Uterus (tissue), 3 donors: ENCODE measurements at regions not wholly inside any gene's neighbourhood (a gene's known extent, or its start where the extent isn't known, plus 50 kb on each side); places are given as distances from the start of the nearest gene placed in this dataset.

ENCODE experiments used
- DNase-seq, 2 donors: peaks; one replicate each; pipeline ENCODE4 v3.0.0-alpha.2; 2019 to 2020
- H3K27ac ChIP-seq, 2 donors: fragments of 200-600 bp; sonication (generic); 1 replicate in 1 of 2; 2 replicates in 1 of 2; pipeline ENCODE4 v1.5.1; 2016 to 2018
- H3K27me3 ChIP-seq, 2 donors: fragments of 200-600 bp; sonication (generic); one replicate each; pipeline ENCODE4 v1.5.1; 2018 to 2019; ENCODE audit warnings: control low read depth in 1 of 2
- H3K36me3 ChIP-seq, 2 donors: fragments of 200-600 bp; sonication (generic); one replicate each; pipeline ENCODE4 v1.5.1; 2019; ENCODE audit warnings: control low read depth in 1 of 2
- H3K4me1 ChIP-seq, 2 donors: fragments of 200-600 bp; sonication (generic); one replicate each; pipeline ENCODE4 v1.5.1; 2018 to 2019; ENCODE audit warnings: control low read depth in 1 of 2
- H3K4me3 ChIP-seq, 2 donors: fragments of 200-600 bp; sonication (generic); 1 replicate in 1 of 2; 2 replicates in 1 of 2; pipeline ENCODE4 v1.5.1; 2018 to 2019; ENCODE audit warnings: mild to moderate bottlenecking in 1 of 2
- H3K9me3 ChIP-seq, 2 donors: fragments of 200-600 bp; sonication (generic); one replicate each; pipeline ENCODE4 v1.5.1; 2019; ENCODE audit warnings: control low read depth in 1 of 2
- CTCF ChIP-seq, 4 experiments: fragments of 200-600 bp in 2 of 4; fragments of 450-650 bp in 2 of 4; sonication (generic) in 2 of 4; IDR thresholded peaks; one replicate each; pipeline ENCODE4 v1.5.1; 2016 to 2019; ENCODE audit warnings: antibody characterized with exemption in 4 of 4, mild to moderate bottlenecking in 2 of 4, moderate library complexity in 1 of 4
- POLR2A ChIP-seq, 2 donors: fragments of 450-650 bp; IDR thresholded peaks; one replicate each; pipeline ENCODE4 v1.6.1; 2016; ENCODE audit warnings: antibody characterized with exemption in 2 of 2, mild to moderate bottlenecking in 1 of 2, moderate library complexity in 1 of 2
- intact Hi-C: fragments of 100-400 bp; cut with DNase I; formaldehyde crosslinking; loops from one replicate; pipeline ENCODE4 v1.15.1; 2023; ENCODE audit warnings: low total_unique reads
- donor health status: DM: yes; HTN: yes; CAD: no.

- H3K4me1 ChIP-seq: no peaks in the 10 kb centered on the region
- intact Hi-C loops: no loop called here
- TF ChIP-seq CTCF (IDR thresholded peaks at IDR 0.05): no peak
- TF ChIP-seq POLR2A (IDR thresholded peaks at IDR 0.05): no peak
- H3K4me3 ChIP-seq: no peak overlapping the region
- H3K27me3 ChIP-seq: no peaks in the 10 kb centered on the region
- no peak for DNase-seq
- H3K27ac ChIP-seq: no peak overlapping the region
- no peaks in the 10 kb centered on the region for H3K36me3 ChIP-seq
- no peaks in the 10 kb centered on the region for H3K9me3 ChIP-seq
Measured at GRCh38 chr1:173415905-173416450, 61.2 kb upstream of the PRDX6 start.

- TF ChIP-seq POLR2A (IDR thresholded peaks at IDR 0.05) (no peak), CTCF (IDR thresholded peaks at IDR 0.05) (no peak)
- no peaks in the 10 kb centered on the region for H3K36me3 ChIP-seq
Measured at GRCh38 chr1:173417563-173417962, 59.6 kb upstream of the PRDX6 start.

DNA sequence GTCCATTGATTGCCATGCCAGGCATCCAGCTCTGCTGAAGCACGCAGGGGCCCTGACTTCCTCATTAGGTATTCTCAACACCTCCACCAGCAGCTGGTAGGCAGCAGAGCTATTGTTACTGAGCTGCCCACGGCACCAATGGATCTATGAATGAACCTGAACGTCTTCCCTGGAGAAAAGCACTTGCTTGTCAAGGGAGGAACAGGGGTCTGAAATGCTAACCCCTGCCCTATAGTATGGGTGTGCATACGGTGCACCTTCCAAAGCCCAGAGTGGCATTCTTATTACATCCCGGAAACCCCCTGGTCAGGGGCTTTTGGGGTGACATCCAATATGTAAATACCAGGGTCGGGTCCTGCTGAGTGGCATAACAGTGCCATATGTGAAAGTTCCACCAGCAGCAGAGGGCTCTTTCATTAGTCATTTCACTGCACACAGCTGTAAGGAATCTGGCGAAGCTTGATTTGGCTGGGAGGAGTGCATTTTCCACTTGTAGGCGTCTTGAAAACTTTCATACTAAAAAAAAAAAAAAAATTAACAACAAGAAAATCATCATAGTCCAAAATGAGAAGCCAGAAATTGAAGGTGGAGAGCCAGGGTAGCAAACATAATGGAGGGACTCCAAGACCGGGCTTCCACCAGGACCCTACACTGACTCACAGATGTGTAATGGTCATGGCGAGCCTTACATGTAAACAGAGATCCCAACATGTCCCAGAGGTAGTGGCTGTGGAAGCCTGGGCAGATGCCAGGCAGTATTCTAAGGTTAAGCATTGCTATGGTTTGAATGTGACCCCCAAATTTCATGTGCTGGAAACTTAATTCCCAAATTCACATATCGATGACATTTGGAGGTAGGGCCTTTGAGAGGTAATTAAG, 58.8 kb upstream of the PRDX6 start:
- Histone ChIP-seq H3K27ac (no peak overlapping the region), H3K36me3 (no peaks in the 10 kb centered on the region), H3K9me3 (no peaks in the 10 kb centered on the region), H3K27me3 (no peaks in the 10 kb centered on the region), H3K4me1 (no peaks in the 10 kb centered on the region), H3K4me3 (no peak overlapping the region)
- no peak for TF ChIP-seq CTCF (IDR thresholded peaks at IDR 0.05)
- TF ChIP-seq POLR2A (IDR thresholded peaks at IDR 0.05): no peak
- no peak for DNase-seq
- intact Hi-C loops: no loop called here

More at GRCh38 chr1:173417563-173417962, 59.6 kb upstream of the PRDX6 start:
- H3K9me3 ChIP-seq: no peaks in the 10 kb centered on the region
- H3K4me1 ChIP-seq: no peaks in the 10 kb centered on the region
- intact Hi-C loops: no loop called here
- no peak for DNase-seq
- H3K27me3 ChIP-seq: no peaks in the 10 kb centered on the region
- no peak overlapping the region for H3K27ac ChIP-seq
- no peak overlapping the region for H3K4me3 ChIP-seq

DNA sequence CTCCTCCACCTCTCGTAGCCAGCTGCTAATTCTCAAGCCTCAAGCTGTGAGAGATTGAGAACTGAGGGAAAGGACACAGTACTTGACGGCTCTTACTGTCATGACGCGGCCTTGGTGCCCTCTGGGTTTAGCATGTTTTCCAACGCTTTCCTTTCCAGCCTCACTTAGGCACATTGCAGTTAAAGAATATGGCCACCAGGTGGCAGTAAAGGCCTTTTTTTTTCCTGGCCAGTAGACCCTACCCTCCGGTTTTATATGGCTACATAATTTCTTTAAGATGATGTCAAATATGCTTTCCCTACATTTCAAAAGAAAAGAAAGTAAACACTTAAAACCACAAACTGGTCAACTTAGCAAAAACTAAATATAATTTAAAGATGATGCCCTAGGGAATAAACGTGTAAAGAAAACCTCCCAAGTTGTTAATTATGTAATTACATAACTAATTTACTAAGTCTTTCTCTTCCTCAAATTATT, 56.8 kb upstream of the PRDX6 start:
- DNase-seq: peak; percentile 46 to 65
- Histone ChIP-seq H3K27ac (peak overlapping the region in 1 of 2 donors; percentile 49), H3K27me3 (no peaks in the 10 kb centered on the region), H3K4me1 (no peaks in the 10 kb centered on the region), H3K36me3 (no peaks in the 10 kb centered on the region), H3K9me3 (no peaks in the 10 kb centered on the region), H3K4me3 (no peak overlapping the region)
- peak; percentile 86 to 91 (median 90) for TF ChIP-seq CTCF (IDR thresholded peaks at IDR 0.05)
- TF ChIP-seq POLR2A (IDR thresholded peaks at IDR 0.05): no peak
- intact Hi-C loops: loop anchor here (10.0 kb wide), 1 partner anchor 404 kb away; the partner anchor contains the start of genes CENPL and DARS2

DNA sequence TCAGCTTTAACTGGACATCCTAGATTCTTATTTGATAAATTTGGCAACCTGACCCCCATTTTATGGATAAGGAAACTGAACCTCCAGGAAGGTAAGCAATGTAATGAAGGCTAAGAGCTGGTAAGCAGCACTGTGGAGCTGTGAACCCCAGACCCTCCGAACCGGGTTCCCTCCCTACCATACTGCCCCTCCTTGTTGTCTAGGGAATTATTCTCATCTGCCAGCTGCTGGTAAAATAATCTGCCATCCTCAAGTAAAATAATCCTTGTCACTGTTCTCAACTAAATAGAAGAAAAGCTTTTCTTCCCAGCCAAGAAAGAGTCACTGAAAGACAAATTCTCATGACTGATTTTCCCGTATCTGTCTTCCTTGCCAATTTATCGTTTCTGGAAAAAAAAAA, 55.8 kb upstream of the PRDX6 start:
- intact Hi-C loops: loop anchor here (10.0 kb wide), 1 partner anchor 404 kb away; the partner anchor contains the start of genes CENPL and DARS2
- TF ChIP-seq POLR2A (IDR thresholded peaks at IDR 0.05): no peak
- no peak for DNase-seq
- Histone ChIP-seq H3K27ac (no peak overlapping the region), H3K27me3 (no peaks in the 10 kb centered on the region), H3K36me3 (no peaks in the 10 kb centered on the region), H3K9me3 (no peaks in the 10 kb centered on the region), H3K4me3 (no peak overlapping the region), H3K4me1 (no peaks in the 10 kb centered on the region)
